SHP77 treated with DMSO at 0.1 percent for 48 hours (cell line): ENCODE measurements at regions not wholly inside any gene's neighbourhood (a gene's known extent, or its start where the extent isn't known, plus 50 kb on each side); places are given as distances from the start of the nearest gene placed in this dataset.

Source experiments
- DNase-seq: peaks from one replicate; lab custom pipeline; 2025; lab: John Stamatoyannopoulos, UW

- no peak for DNase-seq
Observed at GRCh38 chr5:19342942-19343341, 645.1 kb downstream of the CDH18 start.

GRCh38 chr5:19352120-19352519 is 635.9 kb downstream of the CDH18 start:
- DNase-seq: no peak

- DNase-seq: no peak
Observed at GRCh38 chr5:19369048-19369447, 619.0 kb downstream of the CDH18 start.

- DNase-seq: no peak
Observed at GRCh38 chr5:19369561-19369960, 618.4 kb downstream of the CDH18 start.

GRCh38 chr5:19370655-19371386 is 617.2 kb downstream of the CDH18 start:
- DNase-seq: no peak

- no peak for DNase-seq
Observed at GRCh38 chr5:19388391-19388790, 599.6 kb downstream of the CDH18 start.

GRCh38 chr5:19401032-19401431 is 587.0 kb downstream of the CDH18 start:
- DNase-seq: no peak

- DNase-seq: no peak
Observed at GRCh38 chr5:19406576-19407365, 581.2 kb downstream of the CDH18 start.

- no peak for DNase-seq
Observed at GRCh38 chr5:19408149-19408548, 579.9 kb downstream of the CDH18 start.

GRCh38 chr5:19411936-19412335 is 576.1 kb downstream of the CDH18 start:
- DNase-seq: no peak
